ENCODE measurements at regions not wholly inside any gene's neighbourhood (a gene's known extent, or its start where the extent isn't known, plus 50 kb on each side); places are given as distances from the start of the nearest gene placed in this dataset.

- H3K9ac ChIP-seq: no peak overlapping the region
- H3K36me3 ChIP-seq: no peaks in the 10 kb centered on the region
- H3K4me3 ChIP-seq: no peak overlapping the region
- H2AFZ ChIP-seq (replicated peaks): no peak overlapping the region
- no peaks in the 10 kb centered on the region for H3K9me3 ChIP-seq (ENCODE audit: low read depth)
- TF ChIP-seq EZH2 (IDR thresholded peaks at IDR 0.05) (no peak), EZH2phosphoT487 (IDR thresholded peaks at IDR 0.05) (no peak), CTCF (IDR thresholded peaks at IDR 0.05) (no peak)
- H4K20me1 ChIP-seq (ENCODE audit: low read depth): no peaks in the 10 kb centered on the region
- Mint-ChIP-seq H3K4me3 (no peak overlapping the region), H3K36me3 (no peaks in the 10 kb centered on the region), H3K27me3 (ENCODE audit: insufficient read depth, low read depth) (no peaks in the 10 kb centered on the region), H3K27ac (no peak overlapping the region), H3K9me3 (no peaks in the 10 kb centered on the region), H3K4me1 (no peaks in the 10 kb centered on the region)
- H3K27me3 ChIP-seq: no peaks in the 10 kb centered on the region
- H3K79me2 ChIP-seq (ENCODE audit: low read depth): no peaks in the 10 kb centered on the region
- no peaks in the 10 kb centered on the region for H3K4me1 ChIP-seq
- H3F3A ChIP-seq (ENCODE audit: low read depth): no peaks in the 10 kb centered on the region
- no peak overlapping the region for H3K4me2 ChIP-seq
- H3K27ac ChIP-seq: no peak overlapping the region
- no peak for DNase-seq (ENCODE audit: low spot score)
These were observed 568.0 kb downstream of the ANXA1 start for GRCh38 chr9:73719660-73720059.

DNA sequence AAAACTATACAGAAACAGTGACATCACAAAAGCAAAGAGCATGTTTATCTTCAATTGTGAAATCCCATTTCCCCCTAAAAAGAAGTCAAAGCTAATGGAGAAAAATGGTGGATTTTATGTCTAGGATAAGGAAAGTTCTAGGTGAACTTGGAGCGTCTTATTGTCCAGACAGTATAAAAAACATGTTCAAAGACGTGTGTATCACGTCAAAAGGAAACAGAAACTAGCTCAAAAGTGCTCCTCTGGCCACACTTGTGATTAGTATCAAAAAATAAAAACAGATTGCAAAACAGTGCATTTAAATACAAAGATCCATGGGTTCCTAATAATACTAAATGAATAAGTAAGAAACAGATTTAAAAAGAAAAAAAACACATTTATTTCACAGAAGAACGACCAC lies 568.9 kb downstream of the ANXA1 start:
- Mint-ChIP-seq H3K27me3 (ENCODE audit: insufficient read depth, low read depth) (no peaks in the 10 kb centered on the region), H3K27ac (no peak overlapping the region), H3K36me3 (no peaks in the 10 kb centered on the region), H3K9me3 (no peaks in the 10 kb centered on the region), H3K4me3 (no peak overlapping the region), H3K4me1 (no peaks in the 10 kb centered on the region)
- Histone ChIP-seq H3F3A (ENCODE audit: low read depth) (no peaks in the 10 kb centered on the region), H2AFZ (replicated peaks) (no peak overlapping the region), H3K9ac (no peak overlapping the region), H3K4me3 (no peak overlapping the region), H4K20me1 (ENCODE audit: low read depth) (no peaks in the 10 kb centered on the region), H3K27me3 (no peaks in the 10 kb centered on the region), H3K27ac (no peak overlapping the region), H3K36me3 (no peaks in the 10 kb centered on the region), H3K4me2 (no peak overlapping the region), H3K79me2 (ENCODE audit: low read depth) (no peaks in the 10 kb centered on the region), H3K9me3 (ENCODE audit: low read depth) (no peaks in the 10 kb centered on the region), H3K4me1 (no peaks in the 10 kb centered on the region)
- DNase-seq (ENCODE audit: low spot score): no peak
- TF ChIP-seq EZH2 (IDR thresholded peaks at IDR 0.05) (no peak), EZH2phosphoT487 (IDR thresholded peaks at IDR 0.05) (no peak), CTCF (IDR thresholded peaks at IDR 0.05) (no peak)

- Histone ChIP-seq H3K79me2 (ENCODE audit: low read depth) (no peaks in the 10 kb centered on the region), H3K27me3 (no peaks in the 10 kb centered on the region), H3K36me3 (no peaks in the 10 kb centered on the region), H3F3A (ENCODE audit: low read depth) (no peaks in the 10 kb centered on the region), H2AFZ (replicated peaks) (no peak overlapping the region), H3K4me3 (no peak overlapping the region), H3K9ac (no peak overlapping the region), H3K9me3 (ENCODE audit: low read depth) (no peaks in the 10 kb centered on the region), H3K4me2 (no peak overlapping the region), H4K20me1 (ENCODE audit: low read depth) (no peaks in the 10 kb centered on the region), H3K4me1 (no peaks in the 10 kb centered on the region), H3K27ac (no peak overlapping the region)
- no peak overlapping the region for H3K4me3 Mint-ChIP-seq
- H3K4me1 Mint-ChIP-seq: peaks cover 3% of the 10 kb centered on the region
- no peak for DNase-seq (ENCODE audit: low spot score)
- TF ChIP-seq CTCF (IDR thresholded peaks at IDR 0.05): no peak
- TF ChIP-seq EZH2phosphoT487 (IDR thresholded peaks at IDR 0.05): no peak
- TF ChIP-seq EZH2 (IDR thresholded peaks at IDR 0.05): no peak
- no peaks in the 10 kb centered on the region for H3K27me3 Mint-ChIP-seq (ENCODE audit: insufficient read depth, low read depth)
- H3K9me3 Mint-ChIP-seq: peaks cover 2% of the 10 kb centered on the region
- H3K36me3 Mint-ChIP-seq: no peaks in the 10 kb centered on the region
- H3K27ac Mint-ChIP-seq: no peak overlapping the region
These were observed 584.6 kb downstream of the ANXA1 start for GRCh38 chr9:73736270-73736669.
